Rectal smooth muscle tissue (tissue), 1 donor: ENCODE measurements at regions not wholly inside any gene's neighbourhood (a gene's known extent, or its start where the extent isn't known, plus 50 kb on each side); places are given as distances from the start of the nearest gene placed in this dataset.
"Not testable (repeated sequence)": the region's sequence is repeated elsewhere in the genome, so short reads cannot be mapped to it uniquely, and the experiment has no call there.

Source experiments
- H3K27ac ChIP-seq: one replicate; pipeline ENCODE4 v1.7.0; 2013; ENCODE audit warnings: low read depth, low read length, inconsistent platforms
- H3K27me3 ChIP-seq: one replicate; pipeline ENCODE4 v1.7.0; 2013; ENCODE audit warnings: low read length; ENCODE audit not compliant: control insufficient read depth, insufficient read depth
- H3K36me3 ChIP-seq: one replicate; pipeline ENCODE4 v1.7.0; 2013; ENCODE audit warnings: low read length; ENCODE audit not compliant: control insufficient read depth, insufficient read depth
- H3K4me1 ChIP-seq: one replicate; pipeline ENCODE4 v1.7.0; 2013; ENCODE audit warnings: low read length; ENCODE audit not compliant: control insufficient read depth, insufficient read depth
- H3K4me3 ChIP-seq: one replicate; pipeline ENCODE4 v1.7.0; 2013; ENCODE audit warnings: low read length
- H3K9ac ChIP-seq: one replicate; pipeline ENCODE4 v1.7.0; 2013; ENCODE audit warnings: low read length

DNA sequence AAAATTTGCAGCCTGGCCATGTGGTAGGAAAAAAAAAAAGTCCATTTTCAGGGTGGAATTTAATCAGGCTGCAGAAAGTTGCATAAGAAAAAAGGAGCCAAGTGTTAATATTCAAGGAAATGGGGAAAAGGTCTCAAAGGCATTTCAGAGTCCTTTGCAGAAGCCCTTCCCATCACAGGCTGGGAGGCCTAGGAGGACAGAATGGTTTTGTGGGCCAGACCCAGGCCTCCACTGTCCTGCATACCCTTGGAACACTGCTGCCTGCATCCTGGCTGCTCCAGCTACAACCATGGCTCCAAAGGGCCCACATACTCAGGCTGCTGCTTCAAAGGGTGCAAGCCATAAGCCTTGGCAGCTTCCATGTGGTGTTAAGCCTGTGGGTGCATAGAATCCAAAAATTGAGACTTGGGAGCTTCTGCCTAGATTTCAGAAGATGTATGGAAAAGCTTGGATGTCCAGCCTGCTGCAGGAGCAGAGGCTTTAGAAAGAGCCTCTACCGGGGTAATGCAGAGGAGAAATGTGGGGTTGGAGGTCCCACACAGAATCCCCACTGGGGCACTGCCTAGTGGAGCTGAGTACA lies 239.0 kb upstream of the STXBP5 start:
- Histone ChIP-seq H3K27me3 (no peaks in the 10 kb centered on the region), H3K36me3 (no peaks in the 10 kb centered on the region), H3K9ac (no peak overlapping the region), H3K4me1 (no peaks in the 10 kb centered on the region), H3K4me3 (no peak overlapping the region), H3K27ac (no peak overlapping the region)

DNA sequence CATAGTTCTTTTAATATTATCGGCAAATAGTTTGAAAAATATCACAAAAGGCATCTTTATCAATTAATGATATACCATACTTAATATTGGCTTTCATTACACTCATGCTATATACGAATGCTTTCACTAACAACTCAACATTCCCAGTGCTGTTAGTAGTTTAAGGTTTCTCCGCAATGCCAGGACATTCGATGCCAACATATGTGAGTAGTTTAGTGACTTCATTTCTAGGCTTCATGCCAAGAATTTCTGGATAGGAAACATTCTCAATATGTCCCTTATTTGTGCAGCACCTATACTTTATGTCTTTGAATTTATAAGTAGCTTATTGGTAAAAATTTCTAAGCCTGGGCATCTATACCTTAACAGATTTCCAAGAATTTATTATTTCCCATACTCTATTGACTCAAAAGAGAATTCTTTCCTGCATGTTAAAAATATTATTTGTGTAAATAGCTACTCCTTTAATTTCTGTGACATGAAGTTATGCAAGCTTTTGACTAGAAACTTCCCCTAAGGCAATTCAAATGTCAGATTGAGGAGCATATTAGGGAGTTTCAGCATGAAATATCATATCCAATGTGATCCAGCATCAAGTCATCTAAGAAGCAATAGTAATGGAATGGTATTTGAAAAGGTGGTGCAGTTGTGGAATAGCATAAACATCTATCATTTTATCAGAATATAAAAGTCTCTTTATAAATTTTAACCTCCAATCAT lies 236.0 kb upstream of the STXBP5 start:
- H3K4me1 ChIP-seq = no peaks in the 10 kb centered on the region
- no peak overlapping the region for H3K9ac ChIP-seq
- no peaks in the 10 kb centered on the region for H3K36me3 ChIP-seq
- no peak overlapping the region for H3K4me3 ChIP-seq
- H3K27ac ChIP-seq = no peak overlapping the region
- no peaks in the 10 kb centered on the region for H3K27me3 ChIP-seq

DNA sequence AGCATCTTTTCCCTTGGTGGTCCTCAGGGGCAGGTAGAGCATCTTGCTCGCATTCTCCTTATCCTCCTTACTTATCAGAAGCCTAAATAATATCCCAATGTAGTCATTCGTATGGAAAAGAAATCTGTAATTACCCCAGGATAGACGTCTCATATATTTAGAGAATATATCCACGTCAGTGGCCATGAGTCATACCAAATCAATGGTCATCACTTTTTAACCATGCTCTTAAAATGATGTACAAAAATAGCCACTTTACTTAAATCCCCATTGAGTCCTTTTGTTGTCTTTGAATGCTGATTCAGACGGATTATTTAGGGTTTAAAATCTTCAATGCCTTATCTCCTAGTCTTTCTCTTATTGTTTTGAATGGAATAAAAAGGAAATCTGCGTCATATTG lies 231.7 kb upstream of the STXBP5 start:
- no peaks in the 10 kb centered on the region for H3K27me3 ChIP-seq
- no peak overlapping the region for H3K27ac ChIP-seq
- H3K9ac ChIP-seq = no peak overlapping the region
- H3K4me1 ChIP-seq = no peaks in the 10 kb centered on the region
- no peak overlapping the region for H3K4me3 ChIP-seq
- no peaks in the 10 kb centered on the region for H3K36me3 ChIP-seq

DNA sequence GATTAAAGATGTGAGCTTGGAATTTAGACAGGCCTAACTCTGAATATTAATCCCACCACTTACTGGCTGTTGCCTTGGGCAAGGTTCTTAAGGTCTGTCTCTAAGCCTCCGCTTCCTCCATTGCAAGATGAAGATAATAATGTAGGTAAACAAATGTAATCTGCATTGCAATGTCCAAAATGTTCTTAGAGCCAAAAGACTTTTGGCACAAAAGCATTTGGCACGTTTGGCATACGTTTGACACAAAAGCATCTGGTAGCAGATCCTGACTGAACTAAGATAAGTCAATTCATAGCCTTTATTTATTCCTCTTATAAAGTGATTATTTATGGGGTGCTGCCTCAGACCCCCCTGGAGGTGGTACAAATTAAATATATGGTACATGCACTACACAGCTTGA lies 229.9 kb upstream of the STXBP5 start:
- Histone ChIP-seq H3K9ac (no peak overlapping the region), H3K27ac (no peak overlapping the region), H3K4me3 (no peak overlapping the region), H3K4me1 (no peaks in the 10 kb centered on the region), H3K27me3 (no peaks in the 10 kb centered on the region), H3K36me3 (no peaks in the 10 kb centered on the region)

DNA sequence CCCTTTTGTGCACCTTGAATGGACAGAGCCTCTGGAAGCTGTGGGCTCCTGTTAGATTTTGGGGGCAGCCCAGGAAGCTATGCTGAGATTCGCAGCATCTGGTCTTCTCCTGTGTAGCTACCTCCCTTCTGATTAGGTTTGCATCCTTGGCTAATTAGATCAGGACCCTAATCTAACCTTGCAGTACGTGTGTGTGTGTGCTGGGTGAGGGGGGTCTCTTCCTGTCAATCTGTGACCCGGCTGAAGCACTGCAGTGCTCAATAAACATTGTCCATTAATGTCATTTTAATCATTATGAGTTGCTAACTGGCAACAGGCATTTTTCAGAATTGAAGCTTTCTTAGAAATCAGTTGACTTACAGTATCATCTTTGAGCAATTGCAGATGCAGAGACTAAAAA lies 229.1 kb upstream of the STXBP5 start:
- Histone ChIP-seq H3K4me1 (no peaks in the 10 kb centered on the region), H3K9ac (no peak overlapping the region), H3K4me3 (no peak overlapping the region), H3K36me3 (no peaks in the 10 kb centered on the region), H3K27ac (no peak overlapping the region), H3K27me3 (no peaks in the 10 kb centered on the region)

DNA sequence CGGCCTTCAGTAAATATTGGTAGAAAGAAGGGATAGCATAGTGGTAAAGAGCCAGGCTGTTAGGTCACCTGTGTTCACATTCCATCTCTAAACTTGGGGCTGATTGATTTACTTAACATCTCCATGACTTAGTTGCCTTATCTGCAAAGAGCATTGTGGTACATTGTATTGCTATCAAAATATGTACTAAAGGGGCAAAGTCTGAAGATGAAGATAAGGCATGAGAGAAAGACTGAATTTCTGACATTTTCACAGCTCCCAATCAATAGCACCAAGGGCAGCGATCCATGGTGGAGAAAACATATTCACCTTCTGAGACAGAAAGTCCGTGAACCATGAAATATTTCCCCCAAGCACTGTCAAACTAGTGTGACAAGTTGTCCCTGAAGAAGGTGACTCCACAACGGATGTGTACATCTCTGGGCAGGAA lies 223.3 kb upstream of the STXBP5 start:
- no peak overlapping the region for H3K9ac ChIP-seq
- H3K27ac ChIP-seq = no peak overlapping the region
- no peak overlapping the region for H3K4me3 ChIP-seq
- H3K27me3 ChIP-seq = no peaks in the 10 kb centered on the region
- no peaks in the 10 kb centered on the region for H3K36me3 ChIP-seq
- H3K4me1 ChIP-seq = no peaks in the 10 kb centered on the region

DNA sequence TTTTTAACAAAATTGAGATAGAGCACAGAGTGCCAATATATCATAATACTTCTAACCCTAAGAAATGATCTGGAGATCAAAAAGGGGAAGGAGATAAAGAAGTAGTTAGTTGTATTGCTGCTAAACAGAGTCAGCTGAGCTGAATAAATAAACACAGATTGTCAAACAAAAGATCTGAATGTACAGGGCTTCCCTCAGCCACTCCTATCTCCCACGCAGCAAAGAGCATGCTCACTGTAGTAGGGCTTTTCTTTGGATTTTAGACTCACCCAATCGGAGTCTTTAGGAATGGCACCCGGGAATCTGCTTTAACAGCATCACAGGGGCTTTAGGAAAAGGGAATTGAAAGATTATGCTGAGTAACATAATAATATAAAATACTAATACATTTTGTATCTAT lies 222.2 kb upstream of the STXBP5 start:
- Histone ChIP-seq H3K27me3 (no peaks in the 10 kb centered on the region), H3K4me1 (no peaks in the 10 kb centered on the region), H3K36me3 (no peaks in the 10 kb centered on the region), H3K9ac (no peak overlapping the region), H3K4me3 (no peak overlapping the region), H3K27ac (no peak overlapping the region)

DNA sequence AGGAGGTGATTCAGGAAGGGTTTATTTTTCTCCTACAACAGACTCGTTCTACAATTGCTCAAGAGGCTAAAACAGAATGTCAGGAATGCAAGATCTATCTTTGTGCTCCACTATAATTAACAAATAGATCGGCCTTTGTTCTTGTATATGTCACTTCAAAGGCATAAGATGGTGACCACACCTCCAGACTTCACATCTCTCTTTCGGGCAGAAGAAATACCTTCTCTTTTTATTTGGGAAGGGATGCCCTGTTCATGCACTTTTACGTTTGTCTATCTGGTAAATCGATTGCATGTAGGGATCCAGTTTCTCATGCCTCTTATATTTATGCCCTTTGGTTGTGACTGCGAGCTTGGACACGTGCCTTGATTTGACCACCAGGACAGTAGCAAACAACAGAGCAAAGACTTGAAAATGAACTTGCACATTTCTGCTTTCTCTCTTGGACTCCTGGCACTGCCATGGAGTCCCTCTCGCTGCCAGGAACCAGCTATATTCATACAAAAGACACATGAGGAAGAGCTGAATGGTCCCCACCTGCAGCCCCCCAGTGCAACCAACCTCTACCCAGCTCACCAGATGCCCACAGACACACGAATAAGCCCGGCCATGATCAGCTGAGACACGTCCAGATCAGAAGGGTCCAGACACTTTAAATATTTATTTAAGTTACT lies 219.8 kb upstream of the STXBP5 start:
- Histone ChIP-seq H3K4me3 (no peak overlapping the region), H3K36me3 (no peaks in the 10 kb centered on the region), H3K27me3 (no peaks in the 10 kb centered on the region), H3K27ac (no peak overlapping the region), H3K4me1 (no peaks in the 10 kb centered on the region), H3K9ac (no peak overlapping the region)

DNA sequence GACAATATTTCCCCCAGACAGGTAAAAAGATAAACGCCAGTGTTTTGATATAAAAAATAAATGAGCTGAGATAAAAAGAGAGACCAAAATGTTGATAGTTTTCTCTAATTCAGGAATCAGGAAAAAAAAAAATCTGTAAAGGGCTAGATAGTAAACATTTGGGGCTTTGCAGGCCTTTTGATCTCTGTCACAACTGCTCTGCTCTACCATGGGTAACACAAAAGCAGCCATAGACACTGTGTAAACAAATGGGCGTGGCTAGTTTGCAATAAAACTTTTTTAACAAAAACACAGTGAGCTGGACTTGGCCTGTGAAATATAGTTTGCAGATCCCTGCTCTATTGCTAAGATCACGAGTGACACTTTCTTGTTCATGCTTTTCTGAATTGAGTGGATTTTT lies 219.1 kb upstream of the STXBP5 start:
- H3K36me3 ChIP-seq = no peaks in the 10 kb centered on the region
- no peak overlapping the region for H3K9ac ChIP-seq
- no peaks in the 10 kb centered on the region for H3K4me1 ChIP-seq
- no peak overlapping the region for H3K4me3 ChIP-seq
- no peaks in the 10 kb centered on the region for H3K27me3 ChIP-seq
- H3K27ac ChIP-seq = no peak overlapping the region

DNA sequence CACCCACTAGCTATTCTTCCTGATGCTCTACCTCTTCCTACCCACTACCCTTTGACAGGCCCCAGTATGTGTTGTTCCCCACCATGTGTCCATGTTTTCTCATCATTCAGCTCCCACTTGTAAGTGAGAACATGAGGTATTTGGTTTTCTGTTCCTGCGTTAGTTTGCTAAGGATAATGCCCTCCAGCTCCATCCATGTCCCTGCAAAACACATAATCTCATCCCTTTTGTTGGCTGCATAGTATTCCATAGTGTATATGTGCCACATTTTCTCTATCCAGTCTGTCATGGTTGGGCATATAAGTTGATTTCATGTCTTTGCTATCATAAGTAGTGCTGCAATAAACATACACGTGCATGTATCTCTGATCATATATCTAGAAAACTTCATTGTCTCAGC lies 218.3 kb upstream of the STXBP5 start:
- no peak overlapping the region for H3K9ac ChIP-seq
- no peak overlapping the region for H3K4me3 ChIP-seq
- H3K27ac ChIP-seq = no peak overlapping the region
- H3K36me3 ChIP-seq = no peaks in the 10 kb centered on the region
- H3K27me3 ChIP-seq = no peaks in the 10 kb centered on the region
- no peaks in the 10 kb centered on the region for H3K4me1 ChIP-seq

DNA sequence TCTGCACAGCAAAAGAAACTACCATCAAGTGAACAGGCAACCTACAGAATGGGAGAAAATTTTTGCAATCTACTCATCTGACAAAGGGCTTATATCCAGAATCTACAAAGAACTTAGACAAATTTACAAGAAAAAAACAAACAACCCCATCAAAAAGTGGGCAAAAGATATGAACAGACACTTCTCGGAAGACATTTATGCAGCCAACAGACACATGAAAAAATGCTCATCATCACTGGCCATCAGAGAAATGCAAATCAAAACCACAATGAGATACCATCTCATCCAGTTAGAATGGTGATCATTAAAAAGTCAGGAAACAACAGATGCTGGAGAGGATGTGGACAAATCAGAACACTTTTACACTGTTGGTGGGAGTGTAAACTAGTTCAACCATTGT lies 216.3 kb upstream of the STXBP5 start:
- not testable (repeated sequence) for H3K9ac ChIP-seq, H3K36me3 ChIP-seq, H3K27ac ChIP-seq, H3K27me3 ChIP-seq, H3K4me3 ChIP-seq, H3K4me1 ChIP-seq

DNA sequence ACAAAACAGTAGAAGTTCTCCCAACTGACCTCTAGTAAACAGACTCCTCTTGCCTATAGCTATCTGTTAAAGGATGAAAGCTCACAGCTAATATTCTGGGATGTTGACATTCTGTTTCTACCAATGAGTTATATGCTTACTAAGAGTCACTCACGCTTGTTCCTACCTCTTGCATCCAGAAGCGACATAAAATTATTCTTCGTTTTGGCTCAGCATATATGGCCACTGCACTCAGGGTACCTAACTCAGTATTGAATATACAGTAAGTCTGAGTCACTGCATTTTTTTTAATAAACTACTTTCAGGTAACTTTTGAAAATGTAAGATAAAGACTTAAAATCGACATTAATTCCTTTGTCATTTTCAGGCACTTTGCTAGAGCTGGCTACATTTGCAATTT lies 214.4 kb upstream of the STXBP5 start:
- no peaks in the 10 kb centered on the region for H3K4me1 ChIP-seq
- no peak overlapping the region for H3K27ac ChIP-seq
- no peak overlapping the region for H3K4me3 ChIP-seq

DNA sequence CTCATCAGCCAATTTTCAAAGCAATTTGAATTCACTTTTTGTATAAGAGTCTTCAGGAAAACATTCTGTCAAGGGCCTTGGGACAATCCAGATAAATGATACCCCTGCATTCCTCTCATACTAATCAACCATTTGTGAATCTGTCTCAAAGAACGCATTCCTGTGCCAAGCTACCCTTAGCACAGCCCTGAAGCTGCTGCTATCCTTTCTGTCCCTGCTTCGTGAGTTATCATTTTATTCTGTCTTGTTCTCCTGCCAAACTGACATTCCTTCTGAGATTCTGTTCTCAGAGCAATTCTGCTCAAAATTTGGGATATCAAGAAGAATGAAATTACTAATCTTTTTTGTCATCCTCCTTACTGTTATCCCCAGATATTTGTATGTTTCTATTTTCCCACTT lies 213.9 kb upstream of the STXBP5 start:
- no peaks in the 10 kb centered on the region for H3K27me3 ChIP-seq
- no peaks in the 10 kb centered on the region for H3K36me3 ChIP-seq
- H3K9ac ChIP-seq = no peak overlapping the region
- H3K4me1 ChIP-seq = no peaks in the 10 kb centered on the region
- no peak overlapping the region for H3K27ac ChIP-seq
- no peak overlapping the region for H3K4me3 ChIP-seq

More for the DNA sequence above, 214.4 kb upstream of the STXBP5 start:
- no peaks in the 10 kb centered on the region for H3K27me3 ChIP-seq
- H3K9ac ChIP-seq = no peak overlapping the region
- H3K36me3 ChIP-seq = no peaks in the 10 kb centered on the region
